ENCODE measurements at regions not wholly inside any gene's neighbourhood (a gene's known extent, or its start where the extent isn't known, plus 50 kb on each side); places are given as distances from the start of the nearest gene placed in this dataset.
"Not testable (repeated sequence)": the region's sequence is repeated elsewhere in the genome, so short reads cannot be mapped to it uniquely, and the experiment has no call there.

- no peak overlapping the region for H3K4me3 ChIP-seq (ENCODE audit: low read depth, low read length)
- WGBS (ENCODE audit: insufficient coverage): no CpG with 5 or more reads among the region's 4 CpGs
- H3K9me3 ChIP-seq (ENCODE audit: control insufficient read depth, insufficient read depth, low read length): no peaks in the 10 kb centered on the region
- H3K4me1 ChIP-seq (ENCODE audit: control insufficient read depth, insufficient read depth, low read length): no peaks in the 10 kb centered on the region
- H3K27me3 ChIP-seq (ENCODE audit: control insufficient read depth, insufficient read depth, low read length): no peaks in the 10 kb centered on the region
- no peaks in the 10 kb centered on the region for H3K36me3 ChIP-seq (ENCODE audit: control insufficient read depth, insufficient read depth, low read length)
- H3K27ac ChIP-seq (ENCODE audit: low read depth, low read length): no peak overlapping the region
- DNase-seq (ENCODE audit: low read depth in 4 of 6, low spot score in 6 of 6): no peak
Measured at GRCh38 chr7:16270844-16271243, 150.5 kb downstream of the CRPPA start.

GRCh38 chr7:16268821-16269768 lies 152.2 kb downstream of the CRPPA start:
- Histone ChIP-seq H3K9me3 (ENCODE audit: control insufficient read depth, insufficient read depth, low read length) (no peaks in the 10 kb centered on the region), H3K27me3 (ENCODE audit: control insufficient read depth, insufficient read depth, low read length) (no peaks in the 10 kb centered on the region), H3K4me1 (ENCODE audit: control insufficient read depth, insufficient read depth, low read length) (no peaks in the 10 kb centered on the region), H3K4me3 (ENCODE audit: low read depth, low read length) (no peak overlapping the region), H3K36me3 (ENCODE audit: control insufficient read depth, insufficient read depth, low read length) (no peaks in the 10 kb centered on the region), H3K27ac (ENCODE audit: low read depth, low read length) (no peak overlapping the region)
- DNase-seq (ENCODE audit: low read depth in 4 of 6, low spot score in 6 of 6): no peak
- 80% methylated on average over 2 of the region's 12 CpGs for WGBS (ENCODE audit: insufficient coverage)

- H3K36me3 ChIP-seq (ENCODE audit: control insufficient read depth, insufficient read depth, low read length): no peaks in the 10 kb centered on the region
- H3K9me3 ChIP-seq (ENCODE audit: control insufficient read depth, insufficient read depth, low read length): no peaks in the 10 kb centered on the region
- H3K4me3 ChIP-seq (ENCODE audit: low read depth, low read length): no peak overlapping the region
- no peak for DNase-seq (ENCODE audit: low read depth in 4 of 6, low spot score in 6 of 6)
- no peak overlapping the region for H3K27ac ChIP-seq (ENCODE audit: low read depth, low read length)
- H3K4me1 ChIP-seq (ENCODE audit: control insufficient read depth, insufficient read depth, low read length): no peaks in the 10 kb centered on the region
- no CpG with 5 or more reads among the region's 5 CpGs for whole genome bisulfite sequencing (ENCODE audit: insufficient coverage)
- no peaks in the 10 kb centered on the region for H3K27me3 ChIP-seq (ENCODE audit: control insufficient read depth, insufficient read depth, low read length)
Measured at GRCh38 chr7:16267953-16268820, 153.2 kb downstream of the CRPPA start.

- whole genome bisulfite sequencing (ENCODE audit: insufficient coverage): no CpG with 5 or more reads among the region's 1 CpG
- no peak for DNase-seq (ENCODE audit: low read depth in 4 of 6, low spot score in 6 of 6)
- Histone ChIP-seq H3K27me3 (ENCODE audit: control insufficient read depth, insufficient read depth, low read length) (no peaks in the 10 kb centered on the region), H3K9me3 (ENCODE audit: control insufficient read depth, insufficient read depth, low read length) (no peaks in the 10 kb centered on the region), H3K36me3 (ENCODE audit: control insufficient read depth, insufficient read depth, low read length) (no peaks in the 10 kb centered on the region), H3K27ac (ENCODE audit: low read depth, low read length) (no peak overlapping the region), H3K4me1 (ENCODE audit: control insufficient read depth, insufficient read depth, low read length) (no peaks in the 10 kb centered on the region), H3K4me3 (ENCODE audit: low read depth, low read length) (no peak overlapping the region)
Measured at GRCh38 chr7:16266877-16267276, 154.5 kb downstream of the CRPPA start.

GRCh38 chr7:16266470-16266869 lies 154.9 kb downstream of the CRPPA start:
- H3K9me3 ChIP-seq (ENCODE audit: control insufficient read depth, insufficient read depth, low read length); H3K4me3 ChIP-seq (ENCODE audit: low read depth, low read length); H3K36me3 ChIP-seq (ENCODE audit: control insufficient read depth, insufficient read depth, low read length); DNase-seq (ENCODE audit: low read depth in 4 of 6, low spot score in 6 of 6); H3K27me3 ChIP-seq (ENCODE audit: control insufficient read depth, insufficient read depth, low read length); H3K4me1 ChIP-seq (ENCODE audit: control insufficient read depth, insufficient read depth, low read length); H3K27ac ChIP-seq (ENCODE audit: low read depth, low read length): not testable (repeated sequence)
- 93% methylated on average over 5 of the region's 9 CpGs for WGBS (ENCODE audit: insufficient coverage)

GRCh38 chr7:16265863-16266458 lies 155.4 kb downstream of the CRPPA start:
- no peaks in the 10 kb centered on the region for H3K9me3 ChIP-seq (ENCODE audit: control insufficient read depth, insufficient read depth, low read length)
- no peak overlapping the region for H3K27ac ChIP-seq (ENCODE audit: low read depth, low read length)
- no CpG with 5 or more reads among the region's 3 CpGs for WGBS (ENCODE audit: insufficient coverage)
- H3K27me3 ChIP-seq (ENCODE audit: control insufficient read depth, insufficient read depth, low read length): no peaks in the 10 kb centered on the region
- DNase-seq (ENCODE audit: low read depth in 4 of 6, low spot score in 6 of 6): no peak
- no peaks in the 10 kb centered on the region for H3K4me1 ChIP-seq (ENCODE audit: control insufficient read depth, insufficient read depth, low read length)
- H3K4me3 ChIP-seq (ENCODE audit: low read depth, low read length): no peak overlapping the region
- no peaks in the 10 kb centered on the region for H3K36me3 ChIP-seq (ENCODE audit: control insufficient read depth, insufficient read depth, low read length)

GRCh38 chr7:16264823-16265804 lies 156.2 kb downstream of the CRPPA start:
- Histone ChIP-seq H3K27ac (ENCODE audit: low read depth, low read length) (no peak overlapping the region), H3K4me1 (ENCODE audit: control insufficient read depth, insufficient read depth, low read length) (no peaks in the 10 kb centered on the region)
- 88% methylated on average over 1 of the region's 7 CpGs for WGBS (ENCODE audit: insufficient coverage)

GRCh38 chr7:16264036-16264819 lies 157.1 kb downstream of the CRPPA start:
- H3K27ac ChIP-seq (ENCODE audit: low read depth, low read length): no peak overlapping the region
- no peaks in the 10 kb centered on the region for H3K27me3 ChIP-seq (ENCODE audit: control insufficient read depth, insufficient read depth, low read length)
- DNase-seq (ENCODE audit: low read depth in 4 of 6, low spot score in 6 of 6): no peak
- no CpG with 5 or more reads among the region's 4 CpGs for WGBS (ENCODE audit: insufficient coverage)
- H3K4me1 ChIP-seq (ENCODE audit: control insufficient read depth, insufficient read depth, low read length): no peaks in the 10 kb centered on the region
- H3K9me3 ChIP-seq (ENCODE audit: control insufficient read depth, insufficient read depth, low read length): no peaks in the 10 kb centered on the region
- H3K36me3 ChIP-seq (ENCODE audit: control insufficient read depth, insufficient read depth, low read length): no peaks in the 10 kb centered on the region
- no peak overlapping the region for H3K4me3 ChIP-seq (ENCODE audit: low read depth, low read length)

More at GRCh38 chr7:16264823-16265804, 156.2 kb downstream of the CRPPA start:
- no peak overlapping the region for H3K4me3 ChIP-seq (ENCODE audit: low read depth, low read length)
- DNase-seq (ENCODE audit: low read depth in 4 of 6, low spot score in 6 of 6): no peak
- no peaks in the 10 kb centered on the region for H3K27me3 ChIP-seq (ENCODE audit: control insufficient read depth, insufficient read depth, low read length)
- no peaks in the 10 kb centered on the region for H3K9me3 ChIP-seq (ENCODE audit: control insufficient read depth, insufficient read depth, low read length)
- H3K36me3 ChIP-seq (ENCODE audit: control insufficient read depth, insufficient read depth, low read length): no peaks in the 10 kb centered on the region

Measured in spinal cord (tissue), 9 donors.